Stomach (tissue), 4 donors: ENCODE measurements at regions not wholly inside any gene's neighbourhood (a gene's known extent, or its start where the extent isn't known, plus 50 kb on each side); places are given as distances from the start of the nearest gene placed in this dataset.

Source experiments
- EP300 ChIP-seq: sonication (generic); formaldehyde crosslinking; IDR thresholded peaks from one replicate; pipeline ENCODE4 v1.6.1; 2017; ENCODE audit warnings: antibody characterized with exemption
- POLR2A ChIP-seq, 4 donors: fragments of 450-650 bp; IDR thresholded peaks; one replicate each; pipeline ENCODE4 v1.6.1; 2016; ENCODE audit warnings: antibody characterized with exemption in 4 of 4, control low read depth in 2 of 4, mild to moderate bottlenecking in 1 of 4, moderate library complexity in 1 of 4
- POLR2AphosphoS5 ChIP-seq, 3 donors: sonication (generic); formaldehyde crosslinking; IDR thresholded peaks; one replicate each; pipeline ENCODE4 v1.6.1; 2016; ENCODE audit warnings: antibody characterized with exemption in 3 of 3
- TF ChIP-seq, protein P1 (sequence below), 7 experiments: fragments of 450-650 bp in 4 of 7; fragments of 200-600 bp in 3 of 7; sonication (generic) in 3 of 7; IDR thresholded peaks; one replicate each; pipeline ENCODE4 v1.5.1; 2016 to 2019; ENCODE audit warnings: antibody characterized with exemption in 7 of 7, control low read depth in 2 of 7, mild to moderate bottlenecking in 1 of 7

DNA sequence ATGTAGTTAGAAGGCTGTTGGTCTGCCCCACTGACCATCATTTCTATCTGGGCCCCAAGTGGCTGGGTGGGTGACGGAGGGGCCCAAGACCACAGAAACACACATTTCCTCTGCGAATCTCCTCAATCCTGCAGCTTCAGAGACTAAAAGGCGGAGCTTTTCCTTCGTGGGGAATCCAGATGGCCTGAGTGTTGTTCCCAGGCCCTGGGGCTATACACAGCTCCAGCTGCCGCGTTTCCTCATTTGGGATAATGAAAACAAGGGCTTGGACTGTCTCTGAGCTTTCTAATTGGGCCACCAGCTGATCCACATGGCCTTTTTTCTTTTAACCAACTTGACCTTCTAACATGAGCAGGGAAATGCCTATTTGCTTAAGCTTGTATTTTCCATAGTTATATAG lies 339.9 kb downstream of the CXCL12 start:
- TF ChIP-seq, protein P1, sequence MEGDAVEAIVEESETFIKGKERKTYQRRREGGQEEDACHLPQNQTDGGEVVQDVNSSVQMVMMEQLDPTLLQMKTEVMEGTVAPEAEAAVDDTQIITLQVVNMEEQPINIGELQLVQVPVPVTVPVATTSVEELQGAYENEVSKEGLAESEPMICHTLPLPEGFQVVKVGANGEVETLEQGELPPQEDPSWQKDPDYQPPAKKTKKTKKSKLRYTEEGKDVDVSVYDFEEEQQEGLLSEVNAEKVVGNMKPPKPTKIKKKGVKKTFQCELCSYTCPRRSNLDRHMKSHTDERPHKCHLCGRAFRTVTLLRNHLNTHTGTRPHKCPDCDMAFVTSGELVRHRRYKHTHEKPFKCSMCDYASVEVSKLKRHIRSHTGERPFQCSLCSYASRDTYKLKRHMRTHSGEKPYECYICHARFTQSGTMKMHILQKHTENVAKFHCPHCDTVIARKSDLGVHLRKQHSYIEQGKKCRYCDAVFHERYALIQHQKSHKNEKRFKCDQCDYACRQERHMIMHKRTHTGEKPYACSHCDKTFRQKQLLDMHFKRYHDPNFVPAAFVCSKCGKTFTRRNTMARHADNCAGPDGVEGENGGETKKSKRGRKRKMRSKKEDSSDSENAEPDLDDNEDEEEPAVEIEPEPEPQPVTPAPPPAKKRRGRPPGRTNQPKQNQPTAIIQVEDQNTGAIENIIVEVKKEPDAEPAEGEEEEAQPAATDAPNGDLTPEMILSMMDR (IDR thresholded peaks at IDR 0.05) = no peak
- TF ChIP-seq POLR2AphosphoS5 (IDR thresholded peaks at IDR 0.05) = no peak
- no peak for TF ChIP-seq EP300
- no peak for TF ChIP-seq POLR2A (IDR thresholded peaks at IDR 0.05)
